H9 (cell line): ENCODE measurements at regions not wholly inside any gene's neighbourhood (a gene's known extent, or its start where the extent isn't known, plus 50 kb on each side); places are given as distances from the start of the nearest gene placed in this dataset.

Source experiments
- DNase-seq: peaks from one replicate; pipeline ENCODE4 v3.0.0-alpha.2; 2017
- H2AFZ ChIP-seq: one replicate; pipeline ENCODE4 v1.6.1; 2013; ENCODE audit warnings: mild to moderate bottlenecking, low read length, control low read depth, moderate library complexity
- H2AK5ac ChIP-seq: 2 replicates; pipeline ENCODE4 v1.6.1; 2013; ENCODE audit warnings: low read length, control low read depth, mixed read lengths; ENCODE audit not compliant: insufficient read length
- H2BK120ac ChIP-seq: one replicate; pipeline ENCODE4 v1.6.1; 2013; ENCODE audit warnings: low read depth, mild to moderate bottlenecking, low read length, control low read depth, inconsistent platforms; ENCODE audit not compliant: poor library complexity, severe bottlenecking
- H2BK12ac ChIP-seq: 2 replicates; pipeline ENCODE4 v1.6.1; 2013; ENCODE audit warnings: low read length, control low read depth, mixed read lengths, low read depth; ENCODE audit not compliant: insufficient read length
- H2BK15ac ChIP-seq: 2 replicates; pipeline ENCODE4 v1.6.1; 2013; ENCODE audit warnings: low read depth, low read length, control low read depth
- H2BK20ac ChIP-seq: one replicate; pipeline ENCODE4 v1.6.1; 2013; ENCODE audit warnings: low read depth, mild to moderate bottlenecking, low read length, control low read depth, inconsistent platforms; ENCODE audit not compliant: poor library complexity, severe bottlenecking
- H2BK5ac ChIP-seq: 2 replicates; pipeline ENCODE4 v1.6.1; 2013; ENCODE audit warnings: low read length, control low read depth, mixed read lengths; ENCODE audit not compliant: insufficient read length
- H3K14ac ChIP-seq: 2 replicates; pipeline ENCODE4 v1.6.1; 2013; ENCODE audit warnings: low read length, control low read depth; ENCODE audit not compliant: insufficient read depth
- H3K18ac ChIP-seq: 2 replicates; pipeline ENCODE4 v1.6.1; 2013; ENCODE audit warnings: low read depth, mild to moderate bottlenecking, mixed read lengths, low read length, control low read depth; ENCODE audit not compliant: insufficient read length
- H3K23ac ChIP-seq: 2 replicates; pipeline ENCODE4 v1.6.1; 2013; ENCODE audit warnings: low read length, control low read depth, mixed read lengths, low read depth; ENCODE audit not compliant: insufficient read length
- H3K23me2 ChIP-seq: 2 replicates; pipeline ENCODE4 v1.6.1; 2013; ENCODE audit warnings: low read depth, mild to moderate bottlenecking, mixed read lengths, low read length, control low read depth; ENCODE audit not compliant: insufficient read length, poor library complexity, severe bottlenecking
- H3K27ac ChIP-seq: 2 replicates; pipeline ENCODE4 v1.5.1; 2013; ENCODE audit warnings: low read length, control low read depth, mixed read lengths, low read depth; ENCODE audit not compliant: insufficient read length
- H3K27me3 ChIP-seq: 2 replicates; pipeline ENCODE4 v1.6.1; 2013; ENCODE audit warnings: low read length, control low read depth, inconsistent platforms; ENCODE audit not compliant: insufficient read depth
- H3K4ac ChIP-seq: 2 replicates; pipeline ENCODE4 v1.6.1; 2013; ENCODE audit warnings: low read depth, mild to moderate bottlenecking, control low read depth, inconsistent platforms, low read length, moderate library complexity
- H3K4me1 ChIP-seq: 2 replicates; pipeline ENCODE4 v1.6.1; 2013; ENCODE audit warnings: low read length, control low read depth, inconsistent platforms; ENCODE audit not compliant: insufficient read depth
- H3K4me2 ChIP-seq: 2 replicates; pipeline ENCODE4 v1.6.1; 2013; ENCODE audit warnings: low read length, control low read depth, mixed read lengths; ENCODE audit not compliant: insufficient read length, insufficient read depth
- H3K56ac ChIP-seq: 2 replicates; pipeline ENCODE4 v1.6.1; 2013; ENCODE audit warnings: low read depth, mild to moderate bottlenecking, mixed read lengths, low read length, control low read depth; ENCODE audit not compliant: insufficient read length
- H3K79me1 ChIP-seq: 2 replicates; pipeline ENCODE4 v1.6.1; 2013; ENCODE audit warnings: low read depth, mild to moderate bottlenecking, moderate library complexity, low read length, control low read depth, inconsistent platforms; ENCODE audit not compliant: insufficient read depth, poor library complexity, severe bottlenecking
- H3K79me2 ChIP-seq: 2 replicates; pipeline ENCODE4 v1.6.1; 2013; ENCODE audit warnings: low read length, control low read depth, inconsistent platforms; ENCODE audit not compliant: insufficient read depth
- H3K9ac ChIP-seq: 2 replicates; pipeline ENCODE4 v1.6.1; 2013; ENCODE audit warnings: low read length, control low read depth, mixed read lengths; ENCODE audit not compliant: insufficient read length; ENCODE audit errors: extremely low read depth
- H3K9me3 ChIP-seq: one replicate; pipeline ENCODE4 v1.6.1; 2013; ENCODE audit warnings: low read depth, low read length, inconsistent platforms; ENCODE audit not compliant: control insufficient read depth
- H3T11ph ChIP-seq: one replicate; pipeline ENCODE4 v1.6.1; 2013; ENCODE audit warnings: mild to moderate bottlenecking, low read length, control low read depth, inconsistent platforms
- H4K20me1 ChIP-seq: one replicate; pipeline ENCODE4 v1.6.1; 2013; ENCODE audit not compliant: control insufficient read depth, insufficient read length, insufficient read depth
- H4K5ac ChIP-seq: 2 replicates; pipeline ENCODE4 v1.6.1; 2013; ENCODE audit warnings: low read depth, mild to moderate bottlenecking, mixed read lengths, low read length, control low read depth; ENCODE audit not compliant: insufficient read length
- H4K8ac ChIP-seq: replicated peaks from 2 replicates; pipeline ENCODE4 v1.6.1; 2013; ENCODE audit warnings: low read length, control low read depth, mixed read lengths, low read depth; ENCODE audit not compliant: insufficient read length
- H4K91ac ChIP-seq: 2 replicates; pipeline ENCODE4 v1.6.1; 2013; ENCODE audit warnings: low read depth, mild to moderate bottlenecking, moderate library complexity, mixed read lengths, low read length, control low read depth; ENCODE audit not compliant: insufficient read length
- H3K27ac Mint-ChIP-seq, 3 experiments: 2 replicates in 2 of 3; 3 replicates in 1 of 3; pipeline ENCODE4 v1.8.0; 2020 to 2021; ENCODE audit warnings: mixed read lengths in 3 of 3, mild to moderate bottlenecking in 1 of 3, moderate library complexity in 1 of 3
- H3K27me3 Mint-ChIP-seq: 2 replicates; pipeline ENCODE4 v1.8.0; 2021; ENCODE audit warnings: low read depth, mild to moderate bottlenecking, moderate library complexity, mixed read lengths
- H3K36me3 Mint-ChIP-seq, 3 experiments: 2 replicates in 2 of 3; 3 replicates in 1 of 3; pipeline ENCODE4 v1.8.0; 2020 to 2021; ENCODE audit warnings: low read depth in 3 of 3, mixed read lengths in 3 of 3; ENCODE audit not compliant: insufficient read depth in 1 of 3
- H3K4me1 Mint-ChIP-seq, 2 experiments: 2 replicates each; pipeline ENCODE4 v1.8.0; 2020; ENCODE audit warnings: mixed read lengths in 2 of 2
- H3K4me3 Mint-ChIP-seq, 2 experiments: 2 replicates in 1 of 2; 3 replicates in 1 of 2; pipeline ENCODE4 v1.8.0; 2020 to 2021; ENCODE audit warnings: mild to moderate bottlenecking in 2 of 2, mixed read lengths in 2 of 2, moderate library complexity in 1 of 2
- H3K9me3 Mint-ChIP-seq, 2 experiments: 2 replicates in 1 of 2; 3 replicates in 1 of 2; pipeline ENCODE4 v1.8.0; 2020; ENCODE audit warnings: mild to moderate bottlenecking in 2 of 2, mixed read lengths in 2 of 2, moderate library complexity in 1 of 2
- WGBS: extraction: QIAGEN DNeasy Blood & Tissue Kit; methylation state at CpG from one replicate; pipeline ENCODE4 v1.1.7; 2013; ENCODE audit warnings: missing lambda C conversion rate, low lambda C conversion rate, mixed read lengths; ENCODE audit not compliant: insufficient read length; ENCODE audit errors: extremely low coverage; 5-methylcytosine and 5-hydroxymethylcytosine counted together
- TF ChIP-seq, protein P1 (sequence below): fragments of 200-600 bp; sonication (generic); conservative IDR thresholded peaks from 3 replicates; pipeline ENCODE4 v1.8.0; 2021; ENCODE audit warnings: antibody characterized with exemption, mild to moderate bottlenecking

DNA sequence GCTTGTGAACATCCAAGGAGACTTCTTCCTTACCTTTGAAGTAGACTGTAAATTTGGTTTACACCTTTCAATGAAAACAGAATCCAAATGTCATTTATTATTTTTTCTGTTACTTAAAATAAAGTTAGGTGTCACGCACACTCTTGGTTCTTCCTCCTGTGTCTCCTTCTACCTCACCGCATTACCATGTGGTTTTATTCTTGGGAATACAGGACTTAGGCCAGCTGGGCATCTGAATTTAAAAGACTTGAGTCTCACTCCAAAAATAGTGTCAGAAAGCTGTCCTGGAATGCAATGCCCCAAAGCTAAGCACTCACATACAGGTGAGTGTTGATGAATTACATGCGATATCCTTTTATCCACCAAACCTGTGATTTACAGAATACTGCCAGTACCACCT lies 66.4 kb downstream of the MAF start:
- H3K27ac Mint-ChIP-seq = no peak overlapping the region
- H3K18ac ChIP-seq = no peak overlapping the region
- no peaks in the 10 kb centered on the region for H3K4me1 Mint-ChIP-seq

More for the DNA sequence above, 66.4 kb downstream of the MAF start:
- Histone ChIP-seq H3K23me2 (no peaks in the 10 kb centered on the region), H3K79me2 (no peaks in the 10 kb centered on the region), H3K4me1 (no peaks in the 10 kb centered on the region), H3K4me2 (no peak overlapping the region), H2BK12ac (no peak overlapping the region), H3K4ac (no peak overlapping the region), H2AFZ (no peak overlapping the region), H2BK5ac (no peak overlapping the region), H3K27me3 (no peaks in the 10 kb centered on the region), H4K20me1 (no peaks in the 10 kb centered on the region), H3K27ac (no peak overlapping the region), H2AK5ac (no peak overlapping the region), H3K56ac (no peak overlapping the region), H3K14ac (no peak overlapping the region), H2BK20ac (no peak overlapping the region), H3K9me3 (no peaks in the 10 kb centered on the region), H3K23ac (no peak overlapping the region), H3T11ph (no peak overlapping the region), H4K8ac (no peak overlapping the region), H3K79me1 (no peaks in the 10 kb centered on the region), H4K5ac (no peak overlapping the region), H2BK15ac (no peak overlapping the region), H2BK120ac (no peak overlapping the region), H3K9ac (no peak overlapping the region), H4K91ac (no peak overlapping the region)
- DNase-seq = no peak
- Mint-ChIP-seq H3K9me3 (no peaks in the 10 kb centered on the region), H3K27me3 (no peaks in the 10 kb centered on the region), H3K4me3 (no peak overlapping the region), H3K36me3 (no peaks in the 10 kb centered on the region)
- TF ChIP-seq, protein P1, sequence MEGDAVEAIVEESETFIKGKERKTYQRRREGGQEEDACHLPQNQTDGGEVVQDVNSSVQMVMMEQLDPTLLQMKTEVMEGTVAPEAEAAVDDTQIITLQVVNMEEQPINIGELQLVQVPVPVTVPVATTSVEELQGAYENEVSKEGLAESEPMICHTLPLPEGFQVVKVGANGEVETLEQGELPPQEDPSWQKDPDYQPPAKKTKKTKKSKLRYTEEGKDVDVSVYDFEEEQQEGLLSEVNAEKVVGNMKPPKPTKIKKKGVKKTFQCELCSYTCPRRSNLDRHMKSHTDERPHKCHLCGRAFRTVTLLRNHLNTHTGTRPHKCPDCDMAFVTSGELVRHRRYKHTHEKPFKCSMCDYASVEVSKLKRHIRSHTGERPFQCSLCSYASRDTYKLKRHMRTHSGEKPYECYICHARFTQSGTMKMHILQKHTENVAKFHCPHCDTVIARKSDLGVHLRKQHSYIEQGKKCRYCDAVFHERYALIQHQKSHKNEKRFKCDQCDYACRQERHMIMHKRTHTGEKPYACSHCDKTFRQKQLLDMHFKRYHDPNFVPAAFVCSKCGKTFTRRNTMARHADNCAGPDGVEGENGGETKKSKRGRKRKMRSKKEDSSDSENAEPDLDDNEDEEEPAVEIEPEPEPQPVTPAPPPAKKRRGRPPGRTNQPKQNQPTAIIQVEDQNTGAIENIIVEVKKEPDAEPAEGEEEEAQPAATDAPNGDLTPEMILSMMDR = no peak
- WGBS = no CpG with 5 or more reads among the region's 3 CpGs
